MCF 10A (cell line): ENCODE measurements at regions not wholly inside any gene's neighbourhood (a gene's known extent, or its start where the extent isn't known, plus 50 kb on each side); places are given as distances from the start of the nearest gene placed in this dataset.

Experiments used
- BruUV-seq: library from RNA; stranded (reverse); fragments of 400-500 nt; replicated peaks from 2 replicates; lab custom pipeline; 2021; lab: Mats Ljungman, UMichigan
- CTCF ChIA-PET: fragments of 300-600 bp; sonication (Branson Sonifier 250); formaldehyde crosslinking; extraction: SDS; loops from one replicate; lab custom pipeline; 2021; ENCODE audit warnings: antibody characterized with exemption, inconsistent platforms; lab: Yijun Ruan, JAX
- POLR2A ChIA-PET: fragments of 300-600, 350-650 bp; sonication (Branson Sonifier 250); formaldehyde crosslinking; extraction: SDS; loops from one replicate; lab custom pipeline; 2020; ENCODE audit warnings: antibody characterized with exemption, inconsistent platforms; lab: Yijun Ruan, JAX
- DNase-seq: peaks from one replicate; pipeline ENCODE4 v3.0.0-alpha.2; 2018; ENCODE audit not compliant: unreplicated experiment
- H3K27ac Mint-ChIP-seq: one replicate; pipeline ENCODE4 v1.8.0; 2022; ENCODE audit warnings: mild to moderate bottlenecking, low read depth, mixed read lengths; ENCODE audit not compliant: unreplicated experiment
- H3K27me3 Mint-ChIP-seq: one replicate; pipeline ENCODE4 v1.8.0; 2022; ENCODE audit warnings: mixed read lengths; ENCODE audit not compliant: insufficient read depth, unreplicated experiment
- H3K36me3 Mint-ChIP-seq: one replicate; pipeline ENCODE4 v1.8.0; 2022; ENCODE audit warnings: mild to moderate bottlenecking, moderate library complexity, mixed read lengths; ENCODE audit not compliant: insufficient read depth, unreplicated experiment
- H3K4me1 Mint-ChIP-seq: one replicate; pipeline ENCODE4 v1.8.0; 2022; ENCODE audit warnings: mixed read lengths; ENCODE audit not compliant: insufficient read depth, unreplicated experiment
- H3K4me3 Mint-ChIP-seq: one replicate; pipeline ENCODE4 v1.8.0; 2022; ENCODE audit warnings: mild to moderate bottlenecking, moderate library complexity, mixed read lengths; ENCODE audit not compliant: unreplicated experiment
- H3K9me3 Mint-ChIP-seq: one replicate; pipeline ENCODE4 v1.8.0; 2022; ENCODE audit warnings: mixed read lengths; ENCODE audit not compliant: unreplicated experiment
- CTCF ChIP-seq: fragments of 200-600 bp; IDR thresholded peaks from one replicate; pipeline ENCODE4 v1.8.0; 2022; ENCODE audit warnings: antibody characterized with exemption, mild to moderate bottlenecking; ENCODE audit not compliant: unreplicated experiment
- intact Hi-C: fragments of 100-400 bp; cut with micrococcal nuclease; formaldehyde crosslinking; loops from 2 replicates; pipeline ENCODE4 v1.14.1; 2022

GRCh38 chr5:155342956-155343355 is 329.4 kb downstream of the KIF4B start:
- H3K27me3 Mint-ChIP-seq: no peaks in the 10 kb centered on the region
- POLR2A ChIA-PET: no interaction called here
- BruUV-seq: no TSS peak
- H3K36me3 Mint-ChIP-seq: no peaks in the 10 kb centered on the region
- no peak for DNase-seq
- TF ChIP-seq CTCF: no peak
- no peaks in the 10 kb centered on the region for H3K4me1 Mint-ChIP-seq
- H3K4me3 Mint-ChIP-seq: no peak overlapping the region
- H3K27ac Mint-ChIP-seq: no peak overlapping the region
- peaks cover 9% of the 10 kb centered on the region for H3K9me3 Mint-ChIP-seq
- CTCF ChIA-PET: interaction anchor here (0.5 kb wide), 1 partner anchor 170 kb away, joined by 4 read pairs; no protein-coding TSS in a partner anchor
- intact Hi-C loops: no loop called here

DNA sequence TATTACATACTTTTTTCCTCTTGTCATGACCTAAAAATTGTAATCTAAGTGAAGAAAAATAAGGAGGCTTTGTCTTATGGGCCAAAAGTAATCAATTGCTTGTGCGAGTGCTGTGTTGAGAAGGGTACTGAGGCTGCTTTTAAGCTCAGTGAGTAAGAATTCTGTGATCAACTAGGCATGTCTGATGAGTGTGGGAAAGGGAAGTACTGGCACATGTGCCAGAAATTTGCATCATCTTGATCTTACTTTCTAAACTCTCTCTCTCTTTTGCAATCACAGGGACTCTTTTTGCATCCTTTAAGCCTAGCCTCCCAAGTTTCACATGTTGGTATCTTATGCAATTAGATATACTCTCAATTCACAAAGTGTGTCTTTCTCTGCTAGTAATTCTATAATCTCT is 329.9 kb downstream of the KIF4B start:
- H3K9me3 Mint-ChIP-seq: peaks cover 9% of the 10 kb centered on the region
- no peaks in the 10 kb centered on the region for H3K36me3 Mint-ChIP-seq
- ChIA-PET CTCF (interaction anchor here (0.5 to 0.6 kb wide), 2 partner anchors 169 to 1469 kb away, joined by 4 to 7 read pairs; no protein-coding TSS in a partner anchor), POLR2A (interaction anchor here (0.9 kb wide), 1 partner anchor 24 kb away, joined by 3 read pairs; no protein-coding TSS in a partner anchor)
- H3K27me3 Mint-ChIP-seq: no peaks in the 10 kb centered on the region
- TF ChIP-seq CTCF: no peak
- H3K27ac Mint-ChIP-seq: no peak overlapping the region
- intact Hi-C loops: no loop called here
- no peaks in the 10 kb centered on the region for H3K4me1 Mint-ChIP-seq
- no peak overlapping the region for H3K4me3 Mint-ChIP-seq
- DNase-seq: peak; percentile 5
- no TSS peak for BruUV-seq

DNA sequence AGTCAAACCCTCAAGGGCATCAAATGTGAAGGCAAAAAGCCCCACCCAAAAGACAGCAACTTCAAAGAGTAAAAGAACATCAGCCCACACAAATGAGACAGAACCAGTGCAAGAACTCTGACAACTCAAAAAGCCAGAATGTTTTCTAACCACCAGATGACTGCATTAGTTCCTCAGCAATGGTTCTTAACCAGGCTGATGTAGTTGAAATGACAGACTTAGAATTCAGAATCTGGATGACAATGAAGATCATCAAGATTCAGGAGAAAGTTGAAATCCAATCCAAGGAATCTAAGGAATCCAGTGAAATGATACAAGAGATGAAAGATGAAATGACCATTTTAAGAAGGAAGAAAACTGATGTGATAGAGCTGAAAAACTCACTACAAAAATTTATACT is 339.7 kb downstream of the KIF4B start:
- intact Hi-C loops: no loop called here
- H3K27ac Mint-ChIP-seq: no peak overlapping the region
- no peaks in the 10 kb centered on the region for H3K27me3 Mint-ChIP-seq
- no peak overlapping the region for H3K4me3 Mint-ChIP-seq
- ChIA-PET CTCF (no interaction called here), POLR2A (no interaction called here)
- peaks cover 7% of the 10 kb centered on the region for H3K9me3 Mint-ChIP-seq
- TF ChIP-seq CTCF: no peak
- H3K36me3 Mint-ChIP-seq: no peaks in the 10 kb centered on the region
- H3K4me1 Mint-ChIP-seq: no peaks in the 10 kb centered on the region
- no peak for DNase-seq
- no TSS peak for BruUV-seq

DNA sequence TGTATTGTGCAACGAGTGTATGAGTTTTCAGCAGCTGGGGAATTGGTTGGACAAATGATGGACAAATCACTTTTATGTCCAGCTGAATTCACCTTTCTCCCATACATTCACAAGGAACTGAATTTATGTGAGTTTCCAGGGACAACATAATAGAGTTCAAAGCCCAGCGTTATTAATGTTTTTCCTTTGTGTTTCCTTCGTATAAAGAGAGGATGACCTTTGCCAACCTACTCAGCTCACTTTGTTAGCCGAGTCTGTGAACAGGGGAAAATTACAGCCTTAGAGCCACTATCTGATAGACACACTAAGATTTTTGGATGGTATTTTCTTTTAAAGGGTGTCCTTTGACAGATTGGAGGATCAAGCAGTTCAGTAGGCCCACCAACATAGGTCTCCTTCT is 352.5 kb downstream of the KIF4B start:
- CTCF ChIA-PET: no interaction called here
- no peaks in the 10 kb centered on the region for H3K27me3 Mint-ChIP-seq
- no TSS peak for BruUV-seq
- DNase-seq: no peak
- H3K4me1 Mint-ChIP-seq: no peaks in the 10 kb centered on the region
- no peak overlapping the region for H3K27ac Mint-ChIP-seq
- no peak for TF ChIP-seq CTCF
- no peaks in the 10 kb centered on the region for H3K9me3 Mint-ChIP-seq
- intact Hi-C loops: no loop called here
- no peak overlapping the region for H3K4me3 Mint-ChIP-seq
- H3K36me3 Mint-ChIP-seq: no peaks in the 10 kb centered on the region
- POLR2A ChIA-PET: no interaction called here
